Bronchial epithelial cell (primary cell): ENCODE measurements at regions not wholly inside any gene's neighbourhood (a gene's known extent, or its start where the extent isn't known, plus 50 kb on each side); places are given as distances from the start of the nearest gene placed in this dataset.

ENCODE experiments used
- DNase-seq: peaks from one replicate; pipeline ENCODE4 v3.0.0-alpha.2; 2010; ENCODE audit warnings: low read depth
- FAIRE-seq: peaks from 2 replicates; lab custom pipeline; 2011; peaks lifted over from hg19 to GRCh38; lab: Jason Lieb, UNC
- H3K27me3 ChIP-seq: 2 replicates; pipeline ENCODE4 v1.5.1; 2011; ENCODE audit warnings: low read length; ENCODE audit not compliant: control insufficient read depth, insufficient read depth
- H3K36me3 ChIP-seq: 2 replicates; pipeline ENCODE4 v1.5.1; 2011; ENCODE audit warnings: low read length; ENCODE audit not compliant: control insufficient read depth, insufficient read depth
- H3K4me3 ChIP-seq: 2 replicates; pipeline ENCODE4 v1.5.1; 2011; ENCODE audit warnings: mild to moderate bottlenecking, low read depth, low read length, control low read depth
- CTCF ChIP-seq: IDR thresholded peaks from 2 replicates; pipeline ENCODE4 v1.5.1; 2011; ENCODE audit warnings: mild to moderate bottlenecking, moderate library complexity, low read length, control low read depth, inconsistent platforms; ENCODE audit not compliant: insufficient read depth, severe bottlenecking

- FAIRE-seq, result no peak
- H3K36me3 ChIP-seq, result no peaks in the 10 kb centered on the region
- no peaks in the 10 kb centered on the region for H3K27me3 ChIP-seq
- TF ChIP-seq CTCF, result no peak
- H3K4me3 ChIP-seq, result no peak overlapping the region
- DNase-seq, result peak; percentile 54
Observed at GRCh38 chr7:50962962-50963374, 180.3 kb upstream of the GRB10 start.

GRCh38 chr7:50962281-50962883, 179.7 kb upstream of the GRB10 start:
- no peak for DNase-seq
- no peaks in the 10 kb centered on the region for H3K36me3 ChIP-seq
- no peak for FAIRE-seq

GRCh38 chr7:50960621-50961310, 178.1 kb upstream of the GRB10 start:
- no peaks in the 10 kb centered on the region for H3K36me3 ChIP-seq
- H3K27me3 ChIP-seq, result no peaks in the 10 kb centered on the region
- DNase-seq (no peak), FAIRE-seq (no peak)
- TF ChIP-seq CTCF, result no peak
- no peak overlapping the region for H3K4me3 ChIP-seq

More at GRCh38 chr7:50962281-50962883, 179.7 kb upstream of the GRB10 start:
- TF ChIP-seq CTCF, result no peak
- H3K27me3 ChIP-seq, result no peaks in the 10 kb centered on the region
- H3K4me3 ChIP-seq, result no peak overlapping the region

GRCh38 chr7:50959991-50960390, 177.3 kb upstream of the GRB10 start:
- TF ChIP-seq CTCF, result no peak
- no peak for DNase-seq
- Histone ChIP-seq H3K36me3 (no peaks in the 10 kb centered on the region), H3K27me3 (no peaks in the 10 kb centered on the region), H3K4me3 (no peak overlapping the region)
- FAIRE-seq, result no peak

GRCh38 chr7:50959560-50959959, 176.9 kb upstream of the GRB10 start:
- FAIRE-seq (no peak), DNase-seq (no peak)
- H3K27me3 ChIP-seq, result no peaks in the 10 kb centered on the region
- no peaks in the 10 kb centered on the region for H3K36me3 ChIP-seq
- no peak for TF ChIP-seq CTCF
- no peak overlapping the region for H3K4me3 ChIP-seq

- Histone ChIP-seq H3K4me3 (no peak overlapping the region), H3K27me3 (no peaks in the 10 kb centered on the region), H3K36me3 (no peaks in the 10 kb centered on the region)
- no peak for TF ChIP-seq CTCF
- DNase-seq, result no peak
- FAIRE-seq, result no peak
Observed at GRCh38 chr7:50957855-50958254, 175.2 kb upstream of the GRB10 start.
